ENCODE measurements at regions not wholly inside any gene's neighbourhood (a gene's known extent, or its start where the extent isn't known, plus 50 kb on each side); places are given as distances from the start of the nearest gene placed in this dataset.

DNA sequence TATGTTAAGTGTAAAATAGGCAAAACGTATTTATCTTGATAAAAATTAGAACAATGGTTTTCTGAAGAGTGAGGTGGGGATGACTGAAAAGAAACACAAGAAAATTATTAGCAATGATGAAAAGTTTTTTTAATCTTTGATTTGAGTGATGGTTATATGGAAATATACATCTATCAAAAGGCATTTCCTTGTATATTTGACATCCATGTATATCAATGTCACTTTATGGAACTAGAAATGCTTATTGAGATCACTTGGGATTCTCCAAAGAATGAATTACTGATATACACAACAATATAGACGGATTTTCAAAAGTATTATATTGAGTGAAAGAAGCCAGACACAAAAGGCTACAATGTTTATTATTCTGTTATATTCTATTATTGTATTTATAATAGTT is 1042.0 kb upstream of the POT1 start:
- H4K20me1 ChIP-seq (replicated peaks; ENCODE audit: control insufficient read depth, insufficient read depth, low read length): no peaks in the 10 kb centered on the region
- no peak overlapping the region for H3K4me3 ChIP-seq
- DNase-seq (ENCODE audit: extremely low read depth in 1 of 4, low spot score in 3 of 4): no peak
- no peak for ATAC-seq
- in situ Hi-C loops (cut with MboI): no loop called here
- FAIRE-seq: no peak
- no peaks in the 10 kb centered on the region for H3K79me2 ChIP-seq (ENCODE audit: control insufficient read depth, insufficient read depth, low read length)
- TF ChIP-seq ZNF24 (IDR thresholded peaks at IDR 0.05) (no peak), CHCHD3 (CRISPR knock-in tag; IDR thresholded peaks at IDR 0.05) (no peak), ZNF695 (CRISPR knock-in tag; IDR thresholded peaks at IDR 0.05) (no peak), SIN3B (IDR thresholded peaks at IDR 0.05; ENCODE audit: low read depth) (no peak), ZFP36 (IDR thresholded peaks at IDR 0.05; ENCODE audit: low read depth, low read length, partially characterized antibody) (no peak), ZNF133 (CRISPR knock-in tag; IDR thresholded peaks at IDR 0.05) (no peak), HMG20A (CRISPR knock-in tag; conservative IDR thresholded peaks at IDR 0.05) (no peak), TFAM (CRISPR knock-in tag; conservative IDR thresholded peaks at IDR 0.05) (no peak), ZNF644 (tag; IDR thresholded peaks at IDR 0.05; ENCODE audit: low read depth) (no peak), ELF1 (tag; IDR thresholded peaks at IDR 0.05) (no peak)
- TF ChIP-seq, protein P1, sequence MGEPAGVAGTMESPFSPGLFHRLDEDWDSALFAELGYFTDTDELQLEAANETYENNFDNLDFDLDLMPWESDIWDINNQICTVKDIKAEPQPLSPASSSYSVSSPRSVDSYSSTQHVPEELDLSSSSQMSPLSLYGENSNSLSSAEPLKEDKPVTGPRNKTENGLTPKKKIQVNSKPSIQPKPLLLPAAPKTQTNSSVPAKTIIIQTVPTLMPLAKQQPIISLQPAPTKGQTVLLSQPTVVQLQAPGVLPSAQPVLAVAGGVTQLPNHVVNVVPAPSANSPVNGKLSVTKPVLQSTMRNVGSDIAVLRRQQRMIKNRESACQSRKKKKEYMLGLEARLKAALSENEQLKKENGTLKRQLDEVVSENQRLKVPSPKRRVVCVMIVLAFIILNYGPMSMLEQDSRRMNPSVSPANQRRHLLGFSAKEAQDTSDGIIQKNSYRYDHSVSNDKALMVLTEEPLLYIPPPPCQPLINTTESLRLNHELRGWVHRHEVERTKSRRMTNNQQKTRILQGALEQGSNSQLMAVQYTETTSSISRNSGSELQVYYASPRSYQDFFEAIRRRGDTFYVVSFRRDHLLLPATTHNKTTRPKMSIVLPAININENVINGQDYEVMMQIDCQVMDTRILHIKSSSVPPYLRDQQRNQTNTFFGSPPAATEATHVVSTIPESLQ (CRISPR knock-in tag; IDR thresholded peaks at IDR 0.05): no peak
- no peak overlapping the region for H3K4me2 ChIP-seq (ENCODE audit: insufficient read depth, low read length)
- H3K27me3 ChIP-seq (ENCODE audit: control insufficient read depth in 2 of 2, insufficient read depth in 2 of 2, low read length in 2 of 2): no peaks in the 10 kb centered on the region
- H3K4me1 ChIP-seq (replicated peaks in 1 of 2; ENCODE audit: control insufficient read depth in 2 of 2, insufficient read depth in 2 of 2, low read length in 2 of 2): no peaks in the 10 kb centered on the region
- H3K27ac ChIP-seq (ENCODE audit: extremely low read depth, low read depth, low read length): no peak overlapping the region
- H3K36me3 ChIP-seq (ENCODE audit: control insufficient read depth, insufficient read depth, low read length): no peaks in the 10 kb centered on the region
- H3K9me3 ChIP-seq (replicated peaks; ENCODE audit: control insufficient read depth, insufficient read depth, low read depth, low read length): no peaks in the 10 kb centered on the region
- no peak overlapping the region for H3K9ac ChIP-seq (ENCODE audit: insufficient read depth in 1 of 2, low read depth in 2 of 2, low read length in 2 of 2)
- intact Hi-C loops (cut with micrococcal nuclease): no loop called here
- BruUV-seq (replicated peaks): no TSS peak
- no peaks in the 10 kb centered on the region for H3K9me1 ChIP-seq (ENCODE audit: control insufficient read depth, insufficient read depth, low read length)
- 0% methylated on average over 2 of the region's 2 CpGs for WGBS (ENCODE audit: insufficient coverage, low coverage, missing lambda C conversion rate)
- H2AFZ ChIP-seq (ENCODE audit: low read depth, low read length): no peak overlapping the region
- POLR2A ChIA-PET: no interaction called here
- CTCF ChIA-PET (ENCODE audit: low intra/inter-chr PET ratio): no interaction called here
